Colonic mucosa (tissue), 4 donors: ENCODE measurements at regions not wholly inside any gene's neighbourhood (a gene's known extent, or its start where the extent isn't known, plus 50 kb on each side); places are given as distances from the start of the nearest gene placed in this dataset.

ENCODE experiments used
- DNase-seq: peaks from one replicate; pipeline ENCODE4 v3.0.0-alpha.2; 2020
- H3K27ac ChIP-seq: fragments of 200-600 bp; one replicate; pipeline ENCODE4 v1.8.0; 2021
- H3K27me3 ChIP-seq: fragments of 200-600 bp; one replicate; pipeline ENCODE4 v1.8.0; 2021
- H3K36me3 ChIP-seq: fragments of 200-600 bp; one replicate; pipeline ENCODE4 v1.8.0; 2021
- H3K4me1 ChIP-seq: fragments of 200-600 bp; one replicate; pipeline ENCODE4 v1.8.0; 2021; ENCODE audit warnings: mild to moderate bottlenecking
- H3K4me3 ChIP-seq: fragments of 200-600 bp; one replicate; pipeline ENCODE4 v1.8.0; 2021
- H3K9ac ChIP-seq, 2 donors: one replicate each; pipeline ENCODE4 v1.7.0; 2013; ENCODE audit warnings: control low read depth in 2 of 2, low read depth in 2 of 2, low read length in 2 of 2
- H3K9me3 ChIP-seq: fragments of 200-600 bp; one replicate; pipeline ENCODE4 v1.8.0; 2021
- intact Hi-C: fragments of 100-400 bp; cut with DNase I; formaldehyde crosslinking; loops from one replicate; pipeline ENCODE4 v1.14.1; 2022
- TF ChIP-seq, protein P1 (sequence below): fragments of 200-600 bp; IDR thresholded peaks from one replicate; pipeline ENCODE4 v1.8.0; 2022; ENCODE audit warnings: antibody characterized with exemption, mild to moderate bottlenecking
- donor health status: healthy.
- donor health status: DM: no; HTN: no; CAD: no.
- donor health status: DM: no; HTN: no; CAD: no.

DNA sequence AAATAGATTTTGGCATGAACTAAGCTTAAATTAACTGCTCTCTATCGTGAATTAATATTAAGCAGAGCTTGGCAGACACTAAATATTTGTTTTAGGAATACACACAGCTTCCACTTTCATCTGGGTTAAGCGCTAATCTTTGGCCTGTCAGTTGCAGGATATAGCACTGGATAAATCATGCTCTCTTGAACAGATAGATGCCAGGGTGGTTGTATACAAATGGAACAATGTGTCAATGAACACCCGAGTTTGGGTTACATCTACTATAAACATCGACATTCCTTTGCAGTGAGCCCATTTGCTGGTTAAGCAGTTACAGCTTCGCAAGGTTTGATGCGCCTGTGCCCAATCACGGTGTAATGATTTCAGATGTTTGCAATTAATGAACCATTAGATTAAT is 338.2 kb upstream of the ZFP64 start:
- Histone ChIP-seq H3K9ac (no peak overlapping the region), H3K27ac (no peak overlapping the region), H3K27me3 (no peaks in the 10 kb centered on the region), H3K36me3 (no peaks in the 10 kb centered on the region), H3K4me3 (no peak overlapping the region), H3K9me3 (no peaks in the 10 kb centered on the region), H3K4me1 (no peaks in the 10 kb centered on the region)
- TF ChIP-seq, protein P1, sequence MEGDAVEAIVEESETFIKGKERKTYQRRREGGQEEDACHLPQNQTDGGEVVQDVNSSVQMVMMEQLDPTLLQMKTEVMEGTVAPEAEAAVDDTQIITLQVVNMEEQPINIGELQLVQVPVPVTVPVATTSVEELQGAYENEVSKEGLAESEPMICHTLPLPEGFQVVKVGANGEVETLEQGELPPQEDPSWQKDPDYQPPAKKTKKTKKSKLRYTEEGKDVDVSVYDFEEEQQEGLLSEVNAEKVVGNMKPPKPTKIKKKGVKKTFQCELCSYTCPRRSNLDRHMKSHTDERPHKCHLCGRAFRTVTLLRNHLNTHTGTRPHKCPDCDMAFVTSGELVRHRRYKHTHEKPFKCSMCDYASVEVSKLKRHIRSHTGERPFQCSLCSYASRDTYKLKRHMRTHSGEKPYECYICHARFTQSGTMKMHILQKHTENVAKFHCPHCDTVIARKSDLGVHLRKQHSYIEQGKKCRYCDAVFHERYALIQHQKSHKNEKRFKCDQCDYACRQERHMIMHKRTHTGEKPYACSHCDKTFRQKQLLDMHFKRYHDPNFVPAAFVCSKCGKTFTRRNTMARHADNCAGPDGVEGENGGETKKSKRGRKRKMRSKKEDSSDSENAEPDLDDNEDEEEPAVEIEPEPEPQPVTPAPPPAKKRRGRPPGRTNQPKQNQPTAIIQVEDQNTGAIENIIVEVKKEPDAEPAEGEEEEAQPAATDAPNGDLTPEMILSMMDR, result no peak
- DNase-seq, result no peak
- intact Hi-C loops, result no loop called here

DNA sequence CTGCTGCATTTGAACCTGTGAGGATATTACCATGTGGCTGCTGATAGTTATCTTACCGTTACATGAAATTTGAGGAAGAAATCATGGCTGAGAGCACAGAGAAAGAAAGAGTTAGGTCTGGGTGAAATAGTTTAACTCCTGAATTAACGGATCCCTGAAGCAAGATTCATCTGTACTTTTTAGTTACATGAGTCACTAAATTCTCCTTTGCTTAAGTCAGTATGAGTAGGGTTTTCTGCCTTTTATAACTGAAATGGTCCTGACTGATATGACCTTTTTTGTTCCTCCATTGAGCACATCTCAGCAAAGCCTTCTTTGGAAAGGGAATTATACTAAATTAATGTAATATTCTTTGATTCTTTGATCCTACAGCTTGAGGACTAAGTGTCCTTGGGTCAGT is 333.3 kb upstream of the ZFP64 start:
- H3K27me3 ChIP-seq, result no peaks in the 10 kb centered on the region
- no peaks in the 10 kb centered on the region for H3K36me3 ChIP-seq
- H3K9ac ChIP-seq, result no peak overlapping the region
- DNase-seq, result no peak
- TF ChIP-seq, protein P1, result no peak
- H3K4me3 ChIP-seq, result no peak overlapping the region
- no peak overlapping the region for H3K27ac ChIP-seq
- H3K4me1 ChIP-seq, result no peaks in the 10 kb centered on the region
- H3K9me3 ChIP-seq, result no peaks in the 10 kb centered on the region
- intact Hi-C loops, result no loop called here

DNA sequence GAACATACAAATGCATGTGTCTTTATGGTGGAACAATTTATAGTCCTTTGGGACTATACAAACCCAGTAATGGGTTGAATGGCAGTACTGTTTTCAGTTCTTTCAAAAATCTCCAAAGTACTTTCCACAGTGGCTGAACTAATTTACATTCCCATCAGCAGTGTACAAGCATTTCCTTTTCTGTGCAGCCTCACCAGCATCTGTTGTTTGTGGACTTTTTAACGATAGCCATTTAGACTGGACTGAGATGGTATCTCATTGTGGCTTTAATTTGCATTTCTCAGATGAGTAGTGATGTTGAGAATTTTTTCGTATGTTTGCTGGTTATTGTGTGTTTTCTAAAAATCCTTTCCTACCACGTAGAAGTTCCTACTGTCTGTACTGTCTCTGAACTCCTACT is 327.2 kb upstream of the ZFP64 start:
- no peaks in the 10 kb centered on the region for H3K36me3 ChIP-seq
- no peaks in the 10 kb centered on the region for H3K27me3 ChIP-seq
- no peaks in the 10 kb centered on the region for H3K4me1 ChIP-seq
- no peaks in the 10 kb centered on the region for H3K9me3 ChIP-seq
- intact Hi-C loops, result no loop called here
- H3K9ac ChIP-seq, result no peak overlapping the region
- TF ChIP-seq, protein P1, result no peak
- H3K4me3 ChIP-seq, result no peak overlapping the region
- no peak overlapping the region for H3K27ac ChIP-seq
- DNase-seq, result no peak

GRCh38 chr20:52515877-52516276 is 324.3 kb upstream of the ZFP64 start:
- no peaks in the 10 kb centered on the region for H3K27me3 ChIP-seq
- no peak for DNase-seq
- intact Hi-C loops, result no loop called here
- no peaks in the 10 kb centered on the region for H3K9me3 ChIP-seq
- no peak overlapping the region for H3K4me3 ChIP-seq
- H3K36me3 ChIP-seq, result no peaks in the 10 kb centered on the region
- H3K4me1 ChIP-seq, result no peaks in the 10 kb centered on the region
- H3K9ac ChIP-seq, result no peak overlapping the region
- TF ChIP-seq, protein P1, result no peak
- no peak overlapping the region for H3K27ac ChIP-seq

- Histone ChIP-seq H3K4me1 (no peaks in the 10 kb centered on the region), H3K4me3 (no peak overlapping the region), H3K27me3 (no peaks in the 10 kb centered on the region), H3K9ac (no peak overlapping the region), H3K36me3 (no peaks in the 10 kb centered on the region), H3K9me3 (no peaks in the 10 kb centered on the region), H3K27ac (no peak overlapping the region)
- intact Hi-C loops, result no loop called here
- no peak for DNase-seq
- TF ChIP-seq, protein P1, result no peak
Measured at GRCh38 chr20:52500157-52500556, 308.6 kb upstream of the ZFP64 start.

DNA sequence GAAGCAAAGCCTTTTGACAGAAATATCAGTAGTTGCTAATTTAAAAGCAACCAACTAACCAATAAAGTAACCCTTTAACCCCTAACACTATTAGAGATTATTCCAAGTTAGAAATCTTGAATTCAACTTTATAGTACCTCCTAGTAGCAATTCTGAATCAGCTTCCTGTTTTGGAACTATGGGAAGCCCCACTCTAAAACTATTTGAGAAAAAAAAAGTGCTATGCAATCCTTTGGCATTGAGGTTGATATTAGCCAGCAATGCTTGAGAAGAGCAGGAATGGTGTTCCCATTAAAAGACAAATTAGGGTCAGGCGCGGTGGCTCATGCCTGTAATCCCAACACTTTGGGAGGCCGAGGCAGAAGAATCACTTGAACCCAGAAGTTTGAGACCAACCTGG is 306.2 kb upstream of the ZFP64 start:
- H3K9ac ChIP-seq, result no peak overlapping the region
- no peak overlapping the region for H3K27ac ChIP-seq
- no peak for DNase-seq
- no peaks in the 10 kb centered on the region for H3K4me1 ChIP-seq
- H3K9me3 ChIP-seq, result no peaks in the 10 kb centered on the region
- H3K27me3 ChIP-seq, result no peaks in the 10 kb centered on the region
- intact Hi-C loops, result no loop called here
- H3K36me3 ChIP-seq, result no peaks in the 10 kb centered on the region
- H3K4me3 ChIP-seq, result no peak overlapping the region
- TF ChIP-seq, protein P1, result no peak
